HG03159 (cell line): ENCODE measurements at regions not wholly inside any gene's neighbourhood (a gene's known extent, or its start where the extent isn't known, plus 50 kb on each side); places are given as distances from the start of the nearest gene placed in this dataset.
"Not testable (repeated sequence)": the region's sequence is repeated elsewhere in the genome, so short reads cannot be mapped to it uniquely, and the experiment has no call there.

Source experiments
- ATAC-seq: cut with Tn5 transposase; IDR thresholded peaks from one replicate; pipeline ENCODE4 v1.9.1; 2021; ENCODE audit warnings: mild to moderate bottlenecking, moderate library complexity; ENCODE audit not compliant: unreplicated experiment

GRCh38 chr3:144501467-144501866, 529.8 kb downstream of the DIPK2A start:
- ATAC-seq = no peak

GRCh38 chr3:144502402-144502801, 530.8 kb downstream of the DIPK2A start:
- no peak for ATAC-seq

GRCh38 chr3:144506375-144506774, 534.8 kb downstream of the DIPK2A start:
- ATAC-seq = not testable (repeated sequence)

GRCh38 chr3:144511346-144511745, 539.7 kb downstream of the DIPK2A start:
- no peak for ATAC-seq

GRCh38 chr3:144516026-144516425, 544.4 kb downstream of the DIPK2A start:
- no peak for ATAC-seq

- ATAC-seq = no peak
Measured at GRCh38 chr3:144516589-144516988, 545.0 kb downstream of the DIPK2A start.

- ATAC-seq = no peak
Measured at GRCh38 chr3:144521131-144521530, 549.5 kb downstream of the DIPK2A start.

GRCh38 chr3:144522456-144522855, 550.8 kb downstream of the DIPK2A start:
- no peak for ATAC-seq

- no peak for ATAC-seq
Measured at GRCh38 chr3:144523396-144523795, 551.8 kb downstream of the DIPK2A start.

GRCh38 chr3:144524531-144524930, 552.9 kb downstream of the DIPK2A start:
- no peak for ATAC-seq

- ATAC-seq = no peak
Measured at GRCh38 chr3:144529566-144529965, 557.9 kb downstream of the DIPK2A start.

- no peak for ATAC-seq
Measured at GRCh38 chr3:144544871-144545270, 573.2 kb downstream of the DIPK2A start.

GRCh38 chr3:144546539-144546938, 574.9 kb downstream of the DIPK2A start:
- ATAC-seq = no peak

GRCh38 chr3:144548346-144548745, 576.7 kb downstream of the DIPK2A start:
- no peak for ATAC-seq

GRCh38 chr3:144549166-144549565, 577.5 kb downstream of the DIPK2A start:
- no peak for ATAC-seq

GRCh38 chr3:144552346-144553057, 580.9 kb downstream of the DIPK2A start:
- ATAC-seq = no peak

GRCh38 chr3:144553301-144553700, 581.7 kb downstream of the DIPK2A start:
- ATAC-seq = no peak

- ATAC-seq = no peak
Measured at GRCh38 chr3:144554889-144555288, 583.3 kb downstream of the DIPK2A start.

GRCh38 chr3:144556392-144556791, 584.8 kb downstream of the DIPK2A start:
- ATAC-seq = peak; percentile 82

- no peak for ATAC-seq
Measured at GRCh38 chr3:144557515-144557914, 585.9 kb downstream of the DIPK2A start.

- ATAC-seq = no peak
Measured at GRCh38 chr3:144564011-144564410, 592.4 kb downstream of the DIPK2A start.

- no peak for ATAC-seq
Measured at GRCh38 chr3:144566320-144566719, 594.7 kb downstream of the DIPK2A start.

- no peak for ATAC-seq
Measured at GRCh38 chr3:144569651-144570050, 598.0 kb downstream of the DIPK2A start.
